ENCODE measurements at regions not wholly inside any gene's neighbourhood (a gene's known extent, or its start where the extent isn't known, plus 50 kb on each side); places are given as distances from the start of the nearest gene placed in this dataset.

- H3K9me3 ChIP-seq, result no peaks in the 10 kb centered on the region
- no peaks in the 10 kb centered on the region for H3K36me3 ChIP-seq
- ATAC-seq, result no peak
- no peaks in the 10 kb centered on the region for H3K27me3 ChIP-seq
- no peaks in the 10 kb centered on the region for H3K4me1 ChIP-seq
- in situ Hi-C loops (cut with MboI; ENCODE audit: low sequenced_read_pairs in 4 of 4), result no loop called here
- no peak for DNase-seq
- intact Hi-C loops (cut with DNase I; ENCODE audit: low total_unique reads), result no loop called here
- TF ChIP-seq, protein P1, sequence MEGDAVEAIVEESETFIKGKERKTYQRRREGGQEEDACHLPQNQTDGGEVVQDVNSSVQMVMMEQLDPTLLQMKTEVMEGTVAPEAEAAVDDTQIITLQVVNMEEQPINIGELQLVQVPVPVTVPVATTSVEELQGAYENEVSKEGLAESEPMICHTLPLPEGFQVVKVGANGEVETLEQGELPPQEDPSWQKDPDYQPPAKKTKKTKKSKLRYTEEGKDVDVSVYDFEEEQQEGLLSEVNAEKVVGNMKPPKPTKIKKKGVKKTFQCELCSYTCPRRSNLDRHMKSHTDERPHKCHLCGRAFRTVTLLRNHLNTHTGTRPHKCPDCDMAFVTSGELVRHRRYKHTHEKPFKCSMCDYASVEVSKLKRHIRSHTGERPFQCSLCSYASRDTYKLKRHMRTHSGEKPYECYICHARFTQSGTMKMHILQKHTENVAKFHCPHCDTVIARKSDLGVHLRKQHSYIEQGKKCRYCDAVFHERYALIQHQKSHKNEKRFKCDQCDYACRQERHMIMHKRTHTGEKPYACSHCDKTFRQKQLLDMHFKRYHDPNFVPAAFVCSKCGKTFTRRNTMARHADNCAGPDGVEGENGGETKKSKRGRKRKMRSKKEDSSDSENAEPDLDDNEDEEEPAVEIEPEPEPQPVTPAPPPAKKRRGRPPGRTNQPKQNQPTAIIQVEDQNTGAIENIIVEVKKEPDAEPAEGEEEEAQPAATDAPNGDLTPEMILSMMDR (IDR thresholded peaks at IDR 0.05 in 4 of 5, conservative IDR thresholded peaks at IDR 0.05 in 1 of 5), result no peak
- TF ChIP-seq POLR2A (IDR thresholded peaks at IDR 0.05), result no peak
- no peak overlapping the region for H3K27ac ChIP-seq
- no peak overlapping the region for H3K4me3 ChIP-seq
Observed at GRCh38 chr6:81194374-81194773, 558.1 kb downstream of the TENT5A start.

DNA sequence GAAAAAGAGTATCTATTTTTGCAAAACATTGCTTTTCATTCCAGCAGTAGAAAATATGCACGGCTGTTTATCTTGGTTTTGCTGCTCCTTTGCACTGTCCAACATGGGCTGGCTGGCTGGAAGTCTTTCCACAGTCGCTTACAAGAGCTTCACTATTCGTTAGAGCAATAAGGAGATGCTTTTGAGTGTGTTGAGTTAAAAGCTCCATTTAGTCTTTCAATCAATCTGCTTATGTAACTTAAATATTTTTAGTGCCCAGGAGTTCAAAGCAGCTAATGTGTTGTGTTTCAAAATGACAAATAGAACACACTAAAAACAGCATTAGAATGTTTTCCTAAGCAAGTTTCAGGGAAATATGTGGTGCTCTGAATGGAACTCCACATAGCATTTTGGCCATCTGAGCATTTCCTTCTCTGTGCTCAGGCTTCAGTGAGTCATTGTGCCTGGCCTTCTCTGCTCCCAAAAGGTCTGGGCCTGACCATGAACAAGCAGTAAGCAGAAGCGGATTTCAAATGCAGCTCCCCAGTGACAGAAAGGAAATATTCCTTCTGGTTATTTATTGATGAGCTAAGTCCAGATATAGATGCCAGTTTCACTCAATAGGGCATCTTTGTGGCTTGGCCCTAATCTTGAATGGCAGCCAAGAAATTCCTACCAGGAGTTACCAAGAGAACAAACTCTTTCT lies 580.3 kb downstream of the TENT5A start:
- Histone ChIP-seq H3K4me3 (no peak overlapping the region), H3K36me3 (no peaks in the 10 kb centered on the region), H3K9me3 (no peaks in the 10 kb centered on the region), H3K27me3 (no peaks in the 10 kb centered on the region), H3K4me1 (no peaks in the 10 kb centered on the region), H3K27ac (peak overlapping the region in 1 of 4 donors; percentile 45)
- intact Hi-C loops (cut with DNase I; ENCODE audit: low total_unique reads), result no loop called here
- DNase-seq (peak in 1 of 2 donors; percentile 17), ATAC-seq (no peak)
- in situ Hi-C loops (cut with MboI; ENCODE audit: low sequenced_read_pairs in 4 of 4), result no loop called here
- TF ChIP-seq, protein P1 (IDR thresholded peaks at IDR 0.05 in 4 of 5, conservative IDR thresholded peaks at IDR 0.05 in 1 of 5), result no peak
- TF ChIP-seq POLR2A (IDR thresholded peaks at IDR 0.05), result no peak

- no peaks in the 10 kb centered on the region for H3K36me3 ChIP-seq
- H3K27ac ChIP-seq, result no peak overlapping the region
- ATAC-seq (no peak), DNase-seq (no peak)
- H3K27me3 ChIP-seq, result no peaks in the 10 kb centered on the region
- TF ChIP-seq, protein P1 (IDR thresholded peaks at IDR 0.05 in 4 of 5, conservative IDR thresholded peaks at IDR 0.05 in 1 of 5), result no peak
- no peak for TF ChIP-seq POLR2A (IDR thresholded peaks at IDR 0.05)
- intact Hi-C loops (cut with DNase I; ENCODE audit: low total_unique reads) (no loop called here), in situ Hi-C loops (cut with MboI; ENCODE audit: low sequenced_read_pairs in 4 of 4) (no loop called here)
- no peaks in the 10 kb centered on the region for H3K9me3 ChIP-seq
- no peak overlapping the region for H3K4me3 ChIP-seq
- no peaks in the 10 kb centered on the region for H3K4me1 ChIP-seq
Observed at GRCh38 chr6:81169166-81169565, 583.3 kb downstream of the TENT5A start.

GRCh38 chr6:81166770-81167169 lies 585.7 kb downstream of the TENT5A start:
- no peaks in the 10 kb centered on the region for H3K27me3 ChIP-seq
- no peak for DNase-seq
- H3K4me3 ChIP-seq, result no peak overlapping the region
- no peak for ATAC-seq
- TF ChIP-seq POLR2A (IDR thresholded peaks at IDR 0.05), result no peak
- TF ChIP-seq, protein P1 (IDR thresholded peaks at IDR 0.05 in 4 of 5, conservative IDR thresholded peaks at IDR 0.05 in 1 of 5), result no peak
- no peaks in the 10 kb centered on the region for H3K4me1 ChIP-seq
- intact Hi-C loops (cut with DNase I; ENCODE audit: low total_unique reads), result no loop called here
- H3K27ac ChIP-seq, result no peak overlapping the region
- no peaks in the 10 kb centered on the region for H3K9me3 ChIP-seq
- H3K36me3 ChIP-seq, result no peaks in the 10 kb centered on the region
- in situ Hi-C loops (cut with MboI; ENCODE audit: low sequenced_read_pairs in 4 of 4), result no loop called here

DNA sequence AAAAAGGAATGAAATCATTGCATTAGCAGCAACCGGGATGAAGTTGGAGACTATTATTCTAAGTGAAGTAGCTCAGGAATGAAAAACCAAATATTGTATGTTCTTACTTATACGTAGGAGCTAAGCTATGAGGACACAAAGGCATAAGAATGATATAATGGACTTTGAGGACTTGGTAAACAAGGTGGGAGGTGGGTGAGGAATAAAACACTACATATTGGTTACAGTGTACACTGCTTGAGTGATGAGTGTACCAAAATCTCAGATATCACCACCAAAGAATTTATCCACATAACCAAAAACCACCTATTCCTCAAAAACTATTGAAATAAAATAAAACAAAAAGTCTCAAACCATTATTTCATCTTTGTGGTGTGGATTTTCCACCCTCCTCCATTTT lies 593.5 kb downstream of the TENT5A start:
- ATAC-seq, result no peak
- H3K4me1 ChIP-seq, result no peaks in the 10 kb centered on the region
- no peaks in the 10 kb centered on the region for H3K9me3 ChIP-seq
- in situ Hi-C loops (cut with MboI; ENCODE audit: low sequenced_read_pairs in 4 of 4) (no loop called here), intact Hi-C loops (cut with DNase I; ENCODE audit: low total_unique reads) (no loop called here)
- no peak overlapping the region for H3K27ac ChIP-seq
- H3K36me3 ChIP-seq, result no peaks in the 10 kb centered on the region
- TF ChIP-seq, protein P1 (IDR thresholded peaks at IDR 0.05 in 4 of 5, conservative IDR thresholded peaks at IDR 0.05 in 1 of 5), result no peak
- no peak for TF ChIP-seq POLR2A (IDR thresholded peaks at IDR 0.05)
- no peak overlapping the region for H3K4me3 ChIP-seq
- H3K27me3 ChIP-seq, result no peaks in the 10 kb centered on the region
- DNase-seq, result no peak

Data from gastrocnemius medialis (tissue), 4 donors.